Fibroblast of villous mesenchyme (primary cell): ENCODE measurements at regions not wholly inside any gene's neighbourhood (a gene's known extent, or its start where the extent isn't known, plus 50 kb on each side); places are given as distances from the start of the nearest gene placed in this dataset.

Experiments
- DNase-seq: peaks from one replicate; pipeline ENCODE4 v3.0.0-alpha.2; 2010; ENCODE audit warnings: low read depth
- H3K4me3 ChIP-seq: 2 replicates; pipeline ENCODE4 v1.5.1; 2011; ENCODE audit warnings: low read depth, mild to moderate bottlenecking, low read length
- CTCF ChIP-seq: IDR thresholded peaks from 2 replicates; pipeline ENCODE4 v1.5.1; 2012; ENCODE audit warnings: low read depth, mild to moderate bottlenecking, low read length; ENCODE audit not compliant: insufficient read depth

DNA sequence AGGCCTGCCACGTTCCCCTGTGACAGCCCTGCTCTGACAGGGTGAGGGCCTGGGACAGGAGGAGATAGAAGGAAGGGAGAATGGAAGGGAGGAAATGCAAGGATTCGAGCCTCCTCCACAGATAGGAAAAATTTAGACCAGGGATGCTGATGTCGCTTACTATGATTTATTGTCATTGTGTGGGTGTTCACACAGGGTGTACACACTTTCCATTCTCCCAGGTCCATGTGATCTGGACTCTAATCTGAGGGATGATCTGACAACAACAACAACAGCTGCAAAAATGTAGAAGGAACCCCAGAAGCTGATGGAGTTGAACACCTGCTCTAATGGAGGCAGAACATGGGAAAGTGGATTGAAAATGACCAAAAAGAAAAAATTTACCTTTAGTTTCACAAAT is 231.7 kb upstream of the TNP1 start:
- no peak overlapping the region for H3K4me3 ChIP-seq
- no peak for DNase-seq
- TF ChIP-seq CTCF = no peak

DNA sequence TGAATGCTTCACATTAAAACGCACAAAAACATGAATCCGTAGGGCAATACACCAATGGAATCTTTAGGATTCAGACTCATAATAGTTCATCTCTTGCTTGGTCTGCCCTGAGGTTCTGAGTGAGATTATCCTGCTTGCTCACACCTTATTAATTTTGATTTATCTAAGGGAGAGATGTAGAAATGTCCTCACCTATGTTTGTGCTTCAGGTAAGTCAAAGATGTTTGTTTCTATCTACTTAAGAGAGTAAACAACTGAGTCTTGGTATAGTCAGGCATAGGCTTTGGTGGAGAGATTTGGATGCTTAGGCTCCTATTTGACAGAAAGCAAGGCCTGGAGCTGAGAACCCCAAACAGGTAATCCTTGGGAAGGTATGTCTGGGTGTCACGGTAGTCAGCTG is 231.0 kb upstream of the TNP1 start:
- no peak overlapping the region for H3K4me3 ChIP-seq
- DNase-seq = no peak
- no peak for TF ChIP-seq CTCF

DNA sequence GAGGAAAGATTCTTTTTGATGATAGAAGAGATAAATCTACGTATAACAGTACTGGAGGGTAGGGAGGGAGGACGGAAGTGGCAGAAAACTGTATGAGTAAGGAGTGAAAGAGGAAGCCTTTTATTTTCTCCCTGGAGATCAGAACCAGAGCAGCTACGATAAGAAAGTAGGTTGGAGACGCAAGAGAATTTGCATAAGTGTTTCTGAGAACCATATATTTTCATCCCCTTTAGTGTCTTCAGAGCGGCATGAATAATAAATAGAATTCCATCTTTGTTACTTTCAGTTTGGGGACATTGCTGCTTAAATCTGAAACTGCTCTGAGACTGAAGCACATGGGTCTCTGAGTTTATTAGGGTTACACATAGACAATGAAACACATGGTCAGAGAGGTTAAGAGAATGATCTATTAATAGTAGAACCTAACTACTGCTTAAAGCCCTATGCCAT is 230.2 kb upstream of the TNP1 start:
- TF ChIP-seq CTCF = no peak
- DNase-seq = peak; percentile 64
- peak overlapping the region; percentile 37 for H3K4me3 ChIP-seq

- no peak for DNase-seq
- no peak for TF ChIP-seq CTCF
- H3K4me3 ChIP-seq = no peak overlapping the region
Observed at GRCh38 chr2:217086718-217087117, 226.9 kb upstream of the TNP1 start.

DNA sequence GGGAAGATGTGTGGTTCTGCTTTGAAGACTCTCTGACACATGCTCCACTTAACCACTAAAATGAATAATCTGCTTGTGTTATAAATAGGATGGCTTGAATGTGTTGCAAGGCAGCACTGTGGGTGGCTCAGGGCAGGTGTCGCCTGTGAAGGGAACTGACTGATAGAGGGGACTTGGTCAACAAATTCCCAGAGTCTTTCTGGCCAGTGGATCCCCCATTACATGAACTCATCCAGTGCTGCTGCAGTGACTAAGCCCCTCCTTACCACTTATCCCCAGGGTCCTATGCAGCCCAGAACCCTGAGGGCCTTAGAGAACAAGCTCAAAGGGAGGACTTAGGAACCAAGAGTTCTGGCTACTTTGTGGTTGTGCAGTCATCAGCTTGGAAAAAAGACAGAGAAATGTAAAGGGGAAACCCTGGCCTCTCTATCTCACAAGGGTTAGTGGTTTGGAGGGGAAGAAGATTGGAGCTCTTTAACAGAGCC is 226.2 kb upstream of the TNP1 start:
- TF ChIP-seq CTCF = no peak
- peak; percentile 42 for DNase-seq
- H3K4me3 ChIP-seq = no peak overlapping the region

GRCh38 chr2:217085543-217085942 is 225.7 kb upstream of the TNP1 start:
- DNase-seq = no peak
- no peak overlapping the region for H3K4me3 ChIP-seq
- TF ChIP-seq CTCF = no peak

GRCh38 chr2:217081799-217082198 is 221.9 kb upstream of the TNP1 start:
- DNase-seq = no peak
- TF ChIP-seq CTCF = no peak
- no peak overlapping the region for H3K4me3 ChIP-seq
